A549 (cell line): ENCODE measurements at regions not wholly inside any gene's neighbourhood (a gene's known extent, or its start where the extent isn't known, plus 50 kb on each side); places are given as distances from the start of the nearest gene placed in this dataset.

Experiments
- CTCF ChIP-seq: fragments of >200 bp; sonication (Bioruptor Twin); formaldehyde crosslinking; IDR thresholded peaks from 3 replicates; pipeline ENCODE4 v1.5.1; 2016
- POLR2A ChIP-seq: IDR thresholded peaks from 2 replicates; pipeline ENCODE4 v1.6.1; 2012; ENCODE audit warnings: mild to moderate bottlenecking, low read length
- SREBF2 ChIP-seq: fragments of 450-650 bp; IDR thresholded peaks from 2 replicates; pipeline ENCODE4 v1.6.1; 2014; ENCODE audit warnings: mild to moderate bottlenecking, moderate library complexity

- no peak for TF ChIP-seq SREBF2
- TF ChIP-seq CTCF, result no peak
- TF ChIP-seq POLR2A, result no peak
Measured at GRCh38 chr5:30108051-30108450, 1085.4 kb upstream of the CDH6 start.
